SK-N-MC (cell line): ENCODE measurements at regions not wholly inside any gene's neighbourhood (a gene's known extent, or its start where the extent isn't known, plus 50 kb on each side); places are given as distances from the start of the nearest gene placed in this dataset.

Experiments
- EZH2 ChIP-seq: fragments of 200-600 bp; sonication (generic); IDR thresholded peaks from one replicate; pipeline ENCODE4 v1.6.1; 2017; ENCODE audit warnings: antibody characterized with exemption
- FOXP2 ChIP-seq: optimal IDR thresholded peaks from 2 replicates; pipeline ENCODE3; 2011; ENCODE audit warnings: mild to moderate bottlenecking, moderate library complexity; ENCODE audit not compliant: insufficient read depth; ENCODE audit errors: extremely low read length, control extremely low read depth

- TF ChIP-seq EZH2 (no peak), FOXP2 (no peak)
Measured at GRCh38 chr1:209506101-209506500, 77.4 kb upstream of the CAMK1G start.
